H1 (cell line): ENCODE measurements at regions not wholly inside any gene's neighbourhood (a gene's known extent, or its start where the extent isn't known, plus 50 kb on each side); places are given as distances from the start of the nearest gene placed in this dataset.

Experiments
- CTCF ChIA-PET: fragments of 300-600 bp; sonication (Branson Sonifier 250); formaldehyde crosslinking; loops from one replicate; lab custom pipeline; 2021; ENCODE audit not compliant: partially characterized antibody; lab: Charles Lee
- POLR2A ChIA-PET: fragments of 300-600 bp; sonication (Branson Sonifier 250); formaldehyde crosslinking; loops from one replicate; lab custom pipeline; 2021; ENCODE audit warnings: inconsistent platforms; ENCODE audit not compliant: partially characterized antibody; lab: Charles Lee
- DNase-seq, 2 experiments: peaks; one replicate each; pipeline versions ENCODE4 v3.0.0 to v3.0.0-alpha.2; 2010 to 2022; ENCODE audit warnings: low spot score in 2 of 2, low read depth in 1 of 2, mixed read lengths in 1 of 2
- FAIRE-seq: peaks from 2 replicates; lab custom pipeline; 2011; peaks lifted over from hg19 to GRCh38; lab: Jason Lieb, UNC
- H2AFZ ChIP-seq: 2 replicates; pipeline ENCODE4 v1.8.1; 2012; ENCODE audit warnings: low read length, inconsistent platforms
- H2AK5ac ChIP-seq: 2 replicates; pipeline ENCODE4 v1.6.1; 2013; ENCODE audit warnings: low read depth, low read length
- H2BK120ac ChIP-seq: replicated peaks from 2 replicates; pipeline ENCODE3; 2013; ENCODE audit warnings: low read depth, low read length, inconsistent platforms
- H2BK12ac ChIP-seq: 2 replicates; pipeline ENCODE4 v1.6.1; 2013; ENCODE audit warnings: low read depth, low read length
- H2BK15ac ChIP-seq: 2 replicates; pipeline ENCODE4 v1.6.1; 2013; ENCODE audit warnings: low read length
- H2BK20ac ChIP-seq: 2 replicates; pipeline ENCODE4 v1.6.1; 2013; ENCODE audit warnings: low read length
- H2BK5ac ChIP-seq: 2 replicates; pipeline ENCODE4 v1.6.1; 2013; ENCODE audit warnings: low read depth, low read length
- H3K14ac ChIP-seq: 2 replicates; pipeline ENCODE4 v1.6.1; 2013; ENCODE audit warnings: inconsistent platforms; ENCODE audit not compliant: insufficient read length
- H3K18ac ChIP-seq: 2 replicates; pipeline ENCODE4 v1.6.1; 2013; ENCODE audit warnings: low read length; ENCODE audit errors: extremely low read depth
- H3K23ac ChIP-seq: 2 replicates; pipeline ENCODE4 v1.6.1; 2013; ENCODE audit warnings: inconsistent platforms; ENCODE audit not compliant: insufficient read length
- H3K23me2 ChIP-seq: 2 replicates; pipeline ENCODE4 v1.6.1; 2013; ENCODE audit warnings: low read depth, low read length
- H3K27ac ChIP-seq: 2 replicates; pipeline ENCODE4 v1.6.1; 2011; ENCODE audit warnings: low read depth, low read length, inconsistent platforms
- H3K27me3 ChIP-seq, 4 experiments: replicated peaks in 1 of 4; 1 replicate in 1 of 4; 2 replicates in 3 of 4; pipeline versions ENCODE4 v1.6.1 to v1.8.1; 2011 to 2013; ENCODE audit warnings: low read length in 3 of 4, mild to moderate bottlenecking in 3 of 4, inconsistent platforms in 2 of 4, mixed read lengths in 2 of 4, moderate library complexity in 1 of 4; ENCODE audit not compliant: control insufficient read depth in 3 of 4, insufficient read depth in 3 of 4; ENCODE audit errors: extremely low read depth in 1 of 4
- H3K36me3 ChIP-seq, 4 experiments: 2 replicates each; pipeline versions ENCODE4 v1.6.1 to v1.8.1; 2011 to 2013; ENCODE audit warnings: mild to moderate bottlenecking in 4 of 4, low read length in 3 of 4, moderate library complexity in 2 of 4, control low read depth in 1 of 4, inconsistent platforms in 1 of 4; ENCODE audit not compliant: insufficient read depth in 4 of 4, control insufficient read depth in 2 of 4
- H3K4ac ChIP-seq: replicated peaks from 2 replicates; pipeline ENCODE3; 2013; ENCODE audit warnings: low read length, low read depth, mixed read lengths, inconsistent platforms; ENCODE audit not compliant: insufficient read length
- H3K4me1 ChIP-seq, 4 experiments: replicated peaks in 1 of 4; 1 replicate in 1 of 4; 2 replicates in 3 of 4; pipeline versions ENCODE4 v1.6.1 to v1.8.1; 2011 to 2013; ENCODE audit warnings: low read length in 3 of 4, inconsistent platforms in 2 of 4, mixed read lengths in 1 of 4; ENCODE audit not compliant: insufficient read depth in 4 of 4, control insufficient read depth in 3 of 4
- H3K4me2 ChIP-seq, 2 experiments: 2 replicates each; pipeline versions ENCODE4 v1.6.1 to v1.8.1; 2011 to 2013; ENCODE audit warnings: low read depth in 2 of 2, low read length in 2 of 2, control low read depth in 1 of 2, inconsistent platforms in 1 of 2, mild to moderate bottlenecking in 1 of 2; ENCODE audit not compliant: insufficient read depth in 1 of 2
- H3K4me3 ChIP-seq, 4 experiments: fragments of 200-600, 300-600 bp in 1 of 4; sonication (generic), shearing (Covaris generic), sonication (Bioruptor Twin) in 1 of 4; 2 replicates each; pipeline versions ENCODE4 v1.5.1 to v1.8.1; 2011 to 2016; ENCODE audit warnings: low read length in 4 of 4, low read depth in 3 of 4, control low read depth in 2 of 4, inconsistent platforms in 2 of 4, mild to moderate bottlenecking in 2 of 4, mixed read lengths in 1 of 4, moderate library complexity in 1 of 4; ENCODE audit not compliant: insufficient read depth in 2 of 4; ENCODE audit errors: extremely low read depth in 1 of 4
- H3K56ac ChIP-seq: replicated peaks from 2 replicates; pipeline ENCODE3; 2013; ENCODE audit warnings: low read depth, mild to moderate bottlenecking, mixed read lengths, low read length, inconsistent platforms; ENCODE audit not compliant: insufficient read length
- H3K79me1 ChIP-seq: 2 replicates; pipeline ENCODE4 v1.6.1; 2013; ENCODE audit warnings: low read depth, low read length, control low read depth
- H3K79me2 ChIP-seq, 2 experiments: 2 replicates each; pipeline versions ENCODE4 v1.6.1 to v1.8.1; 2012 to 2013; ENCODE audit warnings: low read length in 2 of 2, mild to moderate bottlenecking in 2 of 2, inconsistent platforms in 1 of 2; ENCODE audit not compliant: insufficient read depth in 2 of 2, control insufficient read depth in 1 of 2
- H3K9ac ChIP-seq, 4 experiments: replicated peaks in 1 of 4; 1 replicate in 1 of 4; 2 replicates in 3 of 4; pipeline versions ENCODE4 v1.6.1 to v1.8.1; 2011 to 2013; ENCODE audit warnings: low read depth in 3 of 4, low read length in 3 of 4, control low read depth in 2 of 4, mild to moderate bottlenecking in 2 of 4, moderate library complexity in 2 of 4, inconsistent platforms in 1 of 4; ENCODE audit errors: extremely low read depth in 1 of 4
- H3K9me3 ChIP-seq, 2 experiments: 2 replicates each; pipeline versions ENCODE4 v1.6.1 to v1.8.1; 2012 to 2013; ENCODE audit warnings: mild to moderate bottlenecking in 2 of 2, moderate library complexity in 2 of 2, control low read depth in 1 of 2, inconsistent platforms in 1 of 2, low read depth in 1 of 2, low read length in 1 of 2, mixed read lengths in 1 of 2; ENCODE audit not compliant: insufficient read depth in 2 of 2
- H4K20me1 ChIP-seq, 2 experiments: replicated peaks in 1 of 2; 2 replicates each; pipeline versions ENCODE3 to v1.8.1; 2011 to 2013; ENCODE audit warnings: inconsistent platforms in 2 of 2, low read length in 2 of 2, mild to moderate bottlenecking in 1 of 2; ENCODE audit not compliant: insufficient read depth in 2 of 2, control insufficient read depth in 1 of 2
- H4K5ac ChIP-seq: 2 replicates; pipeline ENCODE4 v1.6.1; 2013; ENCODE audit warnings: low read length, low read depth, mixed read lengths, inconsistent platforms; ENCODE audit not compliant: insufficient read length
- H4K8ac ChIP-seq: 2 replicates; pipeline ENCODE4 v1.8.0; 2013; ENCODE audit warnings: mild to moderate bottlenecking, moderate library complexity, low read length, inconsistent platforms; ENCODE audit not compliant: insufficient read depth; ENCODE audit errors: extremely low read depth
- H4K91ac ChIP-seq: replicated peaks from 2 replicates; pipeline ENCODE3; 2013; ENCODE audit warnings: low read length, mixed read lengths, inconsistent platforms; ENCODE audit not compliant: insufficient read length
- BACH1 ChIP-seq: IDR thresholded peaks from 2 replicates; pipeline ENCODE4 v1.6.1; 2012; ENCODE audit warnings: low read length, improper control_type of control experiment
- CBX8 ChIP-seq: fragments of 300-800, 300-1000 bp; sonication (generic); IDR thresholded peaks from 2 replicates; pipeline ENCODE4 v1.7.1; 2016; ENCODE audit warnings: low read depth, low read length, borderline replicate concordance
- CHD2 ChIP-seq: IDR thresholded peaks from 2 replicates; pipeline ENCODE4 v1.6.1; 2012; ENCODE audit warnings: low read length, improper control_type of control experiment
- HDAC6 ChIP-seq: IDR thresholded peaks from one replicate; pipeline ENCODE4 v1.7.1; 2012; ENCODE audit warnings: low read depth, mild to moderate bottlenecking, inconsistent platforms, low read length, moderate library complexity
- JUN ChIP-seq: IDR thresholded peaks from 2 replicates; pipeline ENCODE4 v1.6.1; 2011; ENCODE audit warnings: low read depth, mild to moderate bottlenecking, improper control_type of control experiment, low read length
- NRF1 ChIP-seq: IDR thresholded peaks from 2 replicates; pipeline ENCODE4 v1.6.1; 2011; ENCODE audit warnings: mild to moderate bottlenecking, low read depth, low read length, improper control_type of control experiment
- POLR2A ChIP-seq, 2 experiments: IDR thresholded peaks; 1 replicate in 1 of 2; 2 replicates in 1 of 2; pipeline ENCODE4 v1.6.1; 2011; ENCODE audit warnings: low read depth in 2 of 2, low read length in 2 of 2, mild to moderate bottlenecking in 2 of 2; ENCODE audit errors: control extremely low read depth in 1 of 2
- SIX5 ChIP-seq: IDR thresholded peaks from 2 replicates; pipeline ENCODE4 v1.6.1; 2011; ENCODE audit warnings: mild to moderate bottlenecking, low read depth, low read length
- SP2 ChIP-seq: IDR thresholded peaks from 2 replicates; pipeline ENCODE4 v1.6.1; 2012; ENCODE audit warnings: mild to moderate bottlenecking, low read length, inconsistent platforms
- TCF12 ChIP-seq: IDR thresholded peaks from 2 replicates; pipeline ENCODE4 v1.6.1; 2011; ENCODE audit warnings: low read depth, mild to moderate bottlenecking, low read length
- whole genome bisulfite sequencing, 2 experiments: shearing (Covaris generic) in 1 of 2; methylation state at CpG; one replicate each; pipeline versions ENCODE4 v1.1.6 to v1.1.7; 2013 to 2015; ENCODE audit warnings: low lambda C conversion rate in 2 of 2, mixed read lengths in 2 of 2, inconsistent platforms in 1 of 2, low coverage in 1 of 2, missing lambda C conversion rate in 1 of 2; ENCODE audit not compliant: insufficient replicate concordance in 2 of 2, insufficient coverage in 1 of 2, insufficient read length in 1 of 2; ENCODE audit errors: extremely low coverage in 1 of 2, missing lambda C conversion rate in 1 of 2; 5-methylcytosine and 5-hydroxymethylcytosine counted together

GRCh38 chr21:35547946-35548774 is 499.1 kb upstream of the RUNX1 start:
- Histone ChIP-seq H3K9ac (no peak overlapping the region), H3K18ac (no peak overlapping the region), H4K5ac (no peak overlapping the region), H3K23me2 (no peaks in the 10 kb centered on the region; the same call in 1 of the 2 replicates), H2AFZ (no peak overlapping the region), H2BK12ac (no peak overlapping the region), H2AK5ac (no peak overlapping the region), H3K79me2 (no peaks in the 10 kb centered on the region), H3K4me1 (no peaks in the 10 kb centered on the region), H3K4me2 (no peak overlapping the region), H2BK120ac (no peak overlapping the region), H3K27me3 (no peaks in the 10 kb centered on the region), H3K79me1 (no peaks in the 10 kb centered on the region), H2BK20ac (no peak overlapping the region), H4K91ac (no peak overlapping the region), H3K9me3 (no peaks in the 10 kb centered on the region), H3K36me3 (no peaks in the 10 kb centered on the region), H3K23ac (no peak overlapping the region), H4K8ac (peak overlapping the region; percentile 57; the same call in 1 of the 2 replicates), H3K56ac (no peak overlapping the region), H2BK5ac (no peak overlapping the region), H3K4me3 (no peak overlapping the region), H3K27ac (no peak overlapping the region), H3K14ac (peak overlapping the region; percentile 50), H2BK15ac (no peak overlapping the region), H4K20me1 (no peaks in the 10 kb centered on the region), H3K4ac (no peak overlapping the region)
- CTCF ChIA-PET: interaction anchor here (0.6 to 1.1 kb wide), 3 partner anchors 66 to 489 kb away, joined by 3 to 4 read pairs (median 3); no protein-coding TSS in a partner anchor
- TF ChIP-seq SP2 (no peak), BACH1 (no peak), HDAC6 (no peak), POLR2A (IDR thresholded peaks at IDR 0.05; ENCODE audit: control extremely low read depth in 1 of 2, low read depth in 2 of 2, low read length in 2 of 2) (no peak), TCF12 (no peak), CBX8 (no peak), SIX5 (no peak), CHD2 (no peak), NRF1 (no peak), JUN (no peak)
- WGBS, 2 experiments: 93% methylated on average over 7 of the region's 7 CpGs; no CpG with 5 or more reads in 1 of the 2 experiments
- FAIRE-seq: no peak
- no peak for DNase-seq
- POLR2A ChIA-PET: no interaction called here
